Gastrocnemius medialis (tissue), 4 donors: ENCODE measurements at regions not wholly inside any gene's neighbourhood (a gene's known extent, or its start where the extent isn't known, plus 50 kb on each side); places are given as distances from the start of the nearest gene placed in this dataset.

Experiments
- POLR2A ChIP-seq, 2 donors: fragments of 450-650 bp; IDR thresholded peaks; one replicate each; pipeline ENCODE4 v1.6.1; 2017; ENCODE audit warnings: antibody characterized with exemption in 2 of 2, mild to moderate bottlenecking in 2 of 2, moderate library complexity in 2 of 2
- TF ChIP-seq, protein P1 (sequence below), 5 experiments: fragments of 450-650 bp in 3 of 5; fragments of 200-600 bp in 2 of 5; sonication (generic) in 2 of 5; IDR thresholded peaks in 4 of 5; conservative IDR thresholded peaks in 1 of 5; 1 replicate in 4 of 5; 2 replicates in 1 of 5; pipeline ENCODE4 v1.5.1; 2016 to 2019; ENCODE audit warnings: antibody characterized with exemption in 5 of 5, mild to moderate bottlenecking in 3 of 5, moderate library complexity in 3 of 5

DNA sequence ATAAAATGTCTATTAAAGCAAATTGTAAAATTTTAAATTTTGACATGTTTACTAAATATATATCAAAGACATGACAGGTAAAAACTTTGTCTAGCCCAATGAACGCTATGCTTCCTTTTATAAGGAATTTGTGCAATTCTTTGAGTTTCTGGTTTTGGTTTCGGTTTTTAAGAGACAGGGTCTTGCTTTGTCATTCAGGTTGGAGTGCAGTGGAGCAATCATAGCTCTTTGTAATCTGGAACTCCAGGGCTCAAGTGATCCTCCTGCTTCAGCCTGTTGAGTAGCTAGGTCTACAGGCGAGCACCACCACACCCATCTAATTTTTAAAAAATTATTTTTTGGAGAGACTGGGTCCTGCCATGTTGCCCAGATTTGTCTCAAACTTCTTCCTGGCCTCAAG, 60.7 kb downstream of the BLTP1 start:
- TF ChIP-seq, protein P1, sequence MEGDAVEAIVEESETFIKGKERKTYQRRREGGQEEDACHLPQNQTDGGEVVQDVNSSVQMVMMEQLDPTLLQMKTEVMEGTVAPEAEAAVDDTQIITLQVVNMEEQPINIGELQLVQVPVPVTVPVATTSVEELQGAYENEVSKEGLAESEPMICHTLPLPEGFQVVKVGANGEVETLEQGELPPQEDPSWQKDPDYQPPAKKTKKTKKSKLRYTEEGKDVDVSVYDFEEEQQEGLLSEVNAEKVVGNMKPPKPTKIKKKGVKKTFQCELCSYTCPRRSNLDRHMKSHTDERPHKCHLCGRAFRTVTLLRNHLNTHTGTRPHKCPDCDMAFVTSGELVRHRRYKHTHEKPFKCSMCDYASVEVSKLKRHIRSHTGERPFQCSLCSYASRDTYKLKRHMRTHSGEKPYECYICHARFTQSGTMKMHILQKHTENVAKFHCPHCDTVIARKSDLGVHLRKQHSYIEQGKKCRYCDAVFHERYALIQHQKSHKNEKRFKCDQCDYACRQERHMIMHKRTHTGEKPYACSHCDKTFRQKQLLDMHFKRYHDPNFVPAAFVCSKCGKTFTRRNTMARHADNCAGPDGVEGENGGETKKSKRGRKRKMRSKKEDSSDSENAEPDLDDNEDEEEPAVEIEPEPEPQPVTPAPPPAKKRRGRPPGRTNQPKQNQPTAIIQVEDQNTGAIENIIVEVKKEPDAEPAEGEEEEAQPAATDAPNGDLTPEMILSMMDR (IDR thresholded peaks at IDR 0.05 in 4 of 5, conservative IDR thresholded peaks at IDR 0.05 in 1 of 5) = no peak
- no peak for TF ChIP-seq POLR2A (IDR thresholded peaks at IDR 0.05)
